ENCODE measurements at regions not wholly inside any gene's neighbourhood (a gene's known extent, or its start where the extent isn't known, plus 50 kb on each side); places are given as distances from the start of the nearest gene placed in this dataset.

GRCh38 chrX:39966176-39966575 is 131.6 kb downstream of the BCOR start:
- no peaks in the 10 kb centered on the region for H3F3A ChIP-seq (replicated peaks; ENCODE audit: insufficient read depth)
- WGBS (ENCODE audit: low lambda C conversion rate), result 56% methylated on average over 8 of the region's 8 CpGs
- POLR2A ChIA-PET, result no interaction called here
- no peaks in the 10 kb centered on the region for H3K79me2 ChIP-seq (ENCODE audit: insufficient read depth)
- no peak overlapping the region for H3K4me2 ChIP-seq
- H2AFZ ChIP-seq (ENCODE audit: low read depth), result no peak overlapping the region
- H3K4me1 ChIP-seq (ENCODE audit: control insufficient read depth in 1 of 2, insufficient read depth in 2 of 2, low read depth in 1 of 2, low read length in 1 of 2), result no peaks in the 10 kb centered on the region
- H3K4me3 ChIP-seq (ENCODE audit: low read depth in 2 of 2, low read length in 1 of 2), result no peak overlapping the region
- H3K9me2 ChIP-seq, result no peaks in the 10 kb centered on the region
- CTCF ChIA-PET, result no interaction called here
- H3K9ac ChIP-seq, result no peak overlapping the region
- no peaks in the 10 kb centered on the region for H4K20me1 ChIP-seq (ENCODE audit: insufficient read depth)
- H3K27me3 ChIP-seq (ENCODE audit: insufficient read depth), result no peaks in the 10 kb centered on the region; the same call in 1 of the 2 replicates
- H3K36me3 ChIP-seq (replicated peaks in 1 of 2; ENCODE audit: control insufficient read depth in 1 of 2, insufficient read depth in 2 of 2, low read length in 1 of 2), result no peaks in the 10 kb centered on the region
- H3K27ac ChIP-seq (ENCODE audit: low read depth in 2 of 2, low read length in 1 of 2), result no peak overlapping the region
- H3K9me3 ChIP-seq, result no peaks in the 10 kb centered on the region
- TF ChIP-seq JUND (IDR thresholded peaks at IDR 0.05) (no peak), ELF1 (IDR thresholded peaks at IDR 0.05) (no peak), FOXJ3 (CRISPR knock-in tag; IDR thresholded peaks at IDR 0.05) (no peak), GABPA (IDR thresholded peaks at IDR 0.05; ENCODE audit: low read depth) (no peak), GATA2 (CRISPR knock-in tag; IDR thresholded peaks at IDR 0.05) (no peak), FOXM1 (IDR thresholded peaks at IDR 0.05; ENCODE audit: low read depth) (no peak), MAX (IDR thresholded peaks at IDR 0.05; ENCODE audit: low read depth) (no peak), TCF12 (IDR thresholded peaks at IDR 0.05) (no peak), FOSL2 (IDR thresholded peaks at IDR 0.05; ENCODE audit: borderline replicate concordance, low read depth) (no peak), PBX3 (IDR thresholded peaks at IDR 0.05) (no peak)
- DNase-seq, result no peak

- H3K36me3 ChIP-seq (replicated peaks in 1 of 2; ENCODE audit: control insufficient read depth in 1 of 2, insufficient read depth in 2 of 2, low read length in 1 of 2), result no peaks in the 10 kb centered on the region
- TF ChIP-seq FOXJ3 (CRISPR knock-in tag; IDR thresholded peaks at IDR 0.05) (no peak), TCF12 (IDR thresholded peaks at IDR 0.05) (no peak), ZBTB33 (IDR thresholded peaks at IDR 0.05; ENCODE audit: borderline replicate concordance, low read depth) (no peak), FOSL2 (IDR thresholded peaks at IDR 0.05; ENCODE audit: borderline replicate concordance, low read depth) (no peak), YY1 (IDR thresholded peaks at IDR 0.05; ENCODE audit: low read depth) (no peak), RFX5 (IDR thresholded peaks at IDR 0.05; ENCODE audit: low read length) (no peak), ELF1 (IDR thresholded peaks at IDR 0.05) (no peak), GABPA (IDR thresholded peaks at IDR 0.05; ENCODE audit: low read depth) (no peak), POLR2AphosphoS5 (IDR thresholded peaks at IDR 0.05; ENCODE audit: low read depth, low read length) (no peak), PBX3 (IDR thresholded peaks at IDR 0.05) (no peak), REST (IDR thresholded peaks at IDR 0.05; ENCODE audit: low read depth, low read length) (no peak)
- no peak overlapping the region for H3K9ac ChIP-seq
- H3K79me2 ChIP-seq (ENCODE audit: insufficient read depth), result no peaks in the 10 kb centered on the region
- no peak overlapping the region for H3K4me2 ChIP-seq
- POLR2A ChIA-PET, result no interaction called here
- H3K27ac ChIP-seq (ENCODE audit: low read depth in 2 of 2, low read length in 1 of 2), result no peak overlapping the region
- no peaks in the 10 kb centered on the region; the same call in 1 of the 2 replicates for H3K27me3 ChIP-seq (ENCODE audit: insufficient read depth)
- CTCF ChIA-PET, result interaction anchor here (0.6 kb wide), 1 partner anchor 193 kb away, joined by 3 read pairs; no protein-coding TSS in a partner anchor
- no peaks in the 10 kb centered on the region for H3K9me2 ChIP-seq
- WGBS (ENCODE audit: low lambda C conversion rate), result 22% methylated on average over 4 of the region's 4 CpGs
- H4K20me1 ChIP-seq (ENCODE audit: insufficient read depth), result no peaks in the 10 kb centered on the region
- no peak overlapping the region for H3K4me3 ChIP-seq (ENCODE audit: low read depth in 2 of 2, low read length in 1 of 2)
- H3K4me1 ChIP-seq (ENCODE audit: control insufficient read depth in 1 of 2, insufficient read depth in 2 of 2, low read depth in 1 of 2, low read length in 1 of 2), result no peaks in the 10 kb centered on the region
- no peaks in the 10 kb centered on the region for H3K9me3 ChIP-seq
- no peak for DNase-seq
- H2AFZ ChIP-seq (ENCODE audit: low read depth), result no peak overlapping the region
- no peaks in the 10 kb centered on the region for H3F3A ChIP-seq (replicated peaks; ENCODE audit: insufficient read depth)
Observed at GRCh38 chrX:39967348-39967747, 130.4 kb downstream of the BCOR start.
